Suprapubic skin (tissue), 4 donors: ENCODE measurements at regions not wholly inside any gene's neighbourhood (a gene's known extent, or its start where the extent isn't known, plus 50 kb on each side); places are given as distances from the start of the nearest gene placed in this dataset.

Experiments
- POLR2A ChIP-seq, 2 donors: fragments of 450-650 bp; IDR thresholded peaks; one replicate each; pipeline ENCODE4 v1.6.1; 2017; ENCODE audit warnings: antibody characterized with exemption in 2 of 2, mild to moderate bottlenecking in 2 of 2, moderate library complexity in 2 of 2
- POLR2AphosphoS5 ChIP-seq, 3 donors: sonication (generic); formaldehyde crosslinking; IDR thresholded peaks; one replicate each; pipeline ENCODE4 v1.6.1; 2017; ENCODE audit warnings: antibody characterized with exemption in 3 of 3
- TF ChIP-seq, protein P1 (sequence below), 2 donors: fragments of 200-600 bp in 1 of 2; fragments of 450-650 bp in 1 of 2; sonication (generic) in 1 of 2; IDR thresholded peaks; one replicate each; pipeline ENCODE4 v1.5.1; 2016 to 2019; ENCODE audit warnings: antibody characterized with exemption in 2 of 2, mild to moderate bottlenecking in 1 of 2, moderate library complexity in 1 of 2

DNA sequence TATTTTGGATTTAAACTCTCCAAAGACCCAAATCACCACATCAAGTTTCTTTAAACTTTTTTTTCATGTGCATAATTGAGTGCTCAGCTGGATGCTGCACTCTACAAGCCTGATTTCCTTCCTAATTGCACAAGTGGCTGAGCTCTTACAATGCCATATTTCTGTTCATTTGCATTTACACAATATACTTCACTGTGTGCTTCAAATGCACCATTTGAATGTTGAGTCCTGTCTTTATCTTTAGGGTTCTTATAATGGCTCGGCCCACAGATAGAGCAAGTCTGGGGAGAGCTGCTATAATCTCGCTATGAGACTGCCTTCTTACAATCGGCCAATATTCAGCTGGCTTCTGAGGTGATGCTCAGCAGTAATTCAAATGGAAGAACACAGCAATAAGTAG, 200.6 kb upstream of the MAP3K7 start:
- TF ChIP-seq POLR2A (IDR thresholded peaks at IDR 0.05) (no peak), POLR2AphosphoS5 (IDR thresholded peaks at IDR 0.05) (no peak)
- TF ChIP-seq, protein P1, sequence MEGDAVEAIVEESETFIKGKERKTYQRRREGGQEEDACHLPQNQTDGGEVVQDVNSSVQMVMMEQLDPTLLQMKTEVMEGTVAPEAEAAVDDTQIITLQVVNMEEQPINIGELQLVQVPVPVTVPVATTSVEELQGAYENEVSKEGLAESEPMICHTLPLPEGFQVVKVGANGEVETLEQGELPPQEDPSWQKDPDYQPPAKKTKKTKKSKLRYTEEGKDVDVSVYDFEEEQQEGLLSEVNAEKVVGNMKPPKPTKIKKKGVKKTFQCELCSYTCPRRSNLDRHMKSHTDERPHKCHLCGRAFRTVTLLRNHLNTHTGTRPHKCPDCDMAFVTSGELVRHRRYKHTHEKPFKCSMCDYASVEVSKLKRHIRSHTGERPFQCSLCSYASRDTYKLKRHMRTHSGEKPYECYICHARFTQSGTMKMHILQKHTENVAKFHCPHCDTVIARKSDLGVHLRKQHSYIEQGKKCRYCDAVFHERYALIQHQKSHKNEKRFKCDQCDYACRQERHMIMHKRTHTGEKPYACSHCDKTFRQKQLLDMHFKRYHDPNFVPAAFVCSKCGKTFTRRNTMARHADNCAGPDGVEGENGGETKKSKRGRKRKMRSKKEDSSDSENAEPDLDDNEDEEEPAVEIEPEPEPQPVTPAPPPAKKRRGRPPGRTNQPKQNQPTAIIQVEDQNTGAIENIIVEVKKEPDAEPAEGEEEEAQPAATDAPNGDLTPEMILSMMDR (IDR thresholded peaks at IDR 0.05): no peak
